ENCODE measurements at regions not wholly inside any gene's neighbourhood (a gene's known extent, or its start where the extent isn't known, plus 50 kb on each side); places are given as distances from the start of the nearest gene placed in this dataset.
A peak's percentile ranks its signal among the peaks of the same experiment; 100 is the strongest.

GRCh38 chr2:150126839-150127238 lies 360.6 kb downstream of the RND3 start:
- no peak for TF ChIP-seq CTCF (conservative IDR thresholded peaks at IDR 0.05; ENCODE audit: low read length)
- H3K4me3 ChIP-seq (ENCODE audit: low read length) = no peak overlapping the region
- no peak for DNase-seq (ENCODE audit: low read depth)

GRCh38 chr2:150126143-150126740 lies 361.2 kb downstream of the RND3 start:
- H3K4me3 ChIP-seq (ENCODE audit: low read length) = no peak overlapping the region
- no peak for TF ChIP-seq CTCF (conservative IDR thresholded peaks at IDR 0.05; ENCODE audit: low read length)
- no peak for DNase-seq (ENCODE audit: low read depth)

- peak; percentile 95 for DNase-seq (ENCODE audit: low read depth)
- no peak overlapping the region for H3K4me3 ChIP-seq (ENCODE audit: low read length)
- peak; percentile 53 for TF ChIP-seq CTCF (conservative IDR thresholded peaks at IDR 0.05; ENCODE audit: low read length)
Observed at GRCh38 chr2:150125708-150126107, 361.8 kb downstream of the RND3 start.

DNA sequence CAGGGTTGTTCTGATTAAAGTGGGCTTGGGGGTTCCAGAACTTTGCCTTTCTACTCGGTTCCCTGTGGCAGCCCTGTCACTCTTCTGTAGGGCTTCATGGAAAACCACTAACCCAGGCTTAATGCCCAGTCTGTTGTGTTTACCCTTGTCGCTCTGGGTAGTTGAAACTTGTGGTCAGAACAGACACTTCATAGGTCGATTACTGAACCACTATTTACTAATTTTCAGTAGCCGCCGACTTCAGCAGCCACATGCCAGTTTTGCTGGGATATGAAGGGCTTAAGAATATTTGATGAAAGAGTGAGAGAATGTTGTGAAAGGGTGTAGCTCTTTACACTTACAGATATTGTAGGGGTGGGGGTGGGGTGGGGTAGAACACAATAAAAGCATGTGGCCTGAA lies 362.3 kb downstream of the RND3 start:
- peak; percentile 67 for DNase-seq (ENCODE audit: low read depth)
- H3K4me3 ChIP-seq (ENCODE audit: low read length) = no peak overlapping the region
- TF ChIP-seq CTCF (conservative IDR thresholded peaks at IDR 0.05; ENCODE audit: low read length) = no peak

DNA sequence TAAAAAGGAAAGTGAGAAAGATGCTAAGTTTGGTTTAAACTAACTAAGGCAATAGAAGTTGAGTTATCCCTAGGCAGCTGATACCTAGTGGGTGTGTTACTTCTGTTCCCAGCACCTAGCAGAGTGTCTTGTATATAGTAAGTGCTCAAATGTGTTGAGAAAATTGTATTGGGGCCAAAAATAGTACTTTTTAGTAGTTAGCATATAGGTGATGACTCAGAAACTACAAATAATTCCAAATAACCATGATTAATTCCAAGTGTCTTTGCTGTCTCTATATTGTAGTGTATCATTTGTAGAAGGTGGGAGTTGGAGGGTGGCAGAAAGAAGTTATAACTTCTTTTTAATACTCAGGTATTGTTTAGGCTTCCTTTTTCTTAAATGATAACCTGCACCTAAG lies 362.7 kb downstream of the RND3 start:
- no peak overlapping the region for H3K4me3 ChIP-seq (ENCODE audit: low read length)
- DNase-seq (ENCODE audit: low read depth) = no peak
- TF ChIP-seq CTCF (conservative IDR thresholded peaks at IDR 0.05; ENCODE audit: low read length) = no peak

DNA sequence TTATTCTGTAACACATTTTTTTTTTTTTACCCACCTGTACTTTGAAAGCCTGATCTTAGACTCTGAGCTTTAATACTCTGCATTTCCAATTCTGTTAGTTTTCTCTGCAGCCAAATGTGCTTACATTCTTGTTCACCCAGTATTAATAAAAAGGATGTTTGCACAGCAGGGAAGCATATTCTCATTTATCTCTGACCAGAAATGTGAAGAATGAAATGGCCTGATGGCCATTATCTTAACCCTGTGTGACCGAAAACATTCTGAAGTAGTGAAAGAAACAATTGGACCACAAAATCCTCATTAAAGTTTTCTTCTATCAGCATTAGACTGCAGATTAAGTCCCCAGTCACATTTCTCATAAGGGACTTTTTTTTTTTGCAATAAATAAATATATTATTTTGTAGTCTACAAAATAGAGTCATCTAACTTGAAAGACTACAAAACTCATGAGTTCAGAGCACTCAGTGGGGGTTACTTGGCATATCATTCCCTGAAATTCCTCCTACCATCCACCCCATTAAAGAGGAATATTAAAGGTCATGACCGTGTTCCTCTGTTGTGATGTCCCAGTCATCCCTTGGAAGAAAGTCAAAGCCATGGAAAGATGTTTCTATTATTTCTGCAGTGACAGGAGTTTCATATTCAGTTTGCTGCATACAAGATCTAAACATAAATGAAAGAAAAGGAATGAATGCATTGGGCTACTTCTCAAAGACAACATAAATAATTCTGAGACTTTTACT lies 364.4 kb downstream of the RND3 start:
- TF ChIP-seq CTCF (conservative IDR thresholded peaks at IDR 0.05; ENCODE audit: low read length) = no peak
- DNase-seq (ENCODE audit: low read depth) = peak; percentile 56
- no peak overlapping the region for H3K4me3 ChIP-seq (ENCODE audit: low read length)

GRCh38 chr2:150122156-150122555 lies 365.3 kb downstream of the RND3 start:
- no peak for TF ChIP-seq CTCF (conservative IDR thresholded peaks at IDR 0.05; ENCODE audit: low read length)
- no peak overlapping the region for H3K4me3 ChIP-seq (ENCODE audit: low read length)
- no peak for DNase-seq (ENCODE audit: low read depth)

All from AG10803 (cell line).